ENCODE measurements at regions not wholly inside any gene's neighbourhood (a gene's known extent, or its start where the extent isn't known, plus 50 kb on each side); places are given as distances from the start of the nearest gene placed in this dataset.

- H3K4me3 ChIP-seq (ENCODE audit: low read depth, low read length): no peak overlapping the region
- no peak for DNase-seq (ENCODE audit: low read depth)
- TF ChIP-seq CTCF (IDR thresholded peaks at IDR 0.05; ENCODE audit: control insufficient read depth, extremely low read depth, insufficient read depth): no peak
Observed at GRCh38 chr5:120014535-120014934, 385.2 kb downstream of the FAM170A start.

GRCh38 chr5:120016717-120017382 is 387.5 kb downstream of the FAM170A start:
- DNase-seq (ENCODE audit: low read depth): no peak
- H3K4me3 ChIP-seq (ENCODE audit: low read depth, low read length): no peak overlapping the region

DNA sequence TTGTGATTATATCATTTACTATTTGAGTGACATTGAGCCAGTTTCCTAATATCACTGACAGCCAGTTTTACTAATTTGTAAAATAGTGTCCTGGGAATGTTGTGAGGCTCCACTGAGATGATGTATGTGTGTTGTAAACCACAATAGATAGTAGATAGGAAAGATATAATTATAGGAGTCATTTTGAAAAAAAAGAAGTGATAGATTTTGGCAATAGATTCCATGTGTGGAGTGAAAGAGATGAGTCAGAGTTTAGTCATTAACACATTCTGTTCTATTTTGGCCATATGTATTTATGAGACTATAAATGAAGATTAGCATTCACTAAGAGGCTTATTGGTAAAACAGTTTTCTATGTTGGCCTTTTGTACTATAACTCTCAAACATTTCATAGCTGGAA is 388.2 kb downstream of the FAM170A start:
- no peak overlapping the region for H3K4me3 ChIP-seq (ENCODE audit: low read depth, low read length)
- no peak for TF ChIP-seq CTCF (IDR thresholded peaks at IDR 0.05; ENCODE audit: control insufficient read depth, extremely low read depth, insufficient read depth)
- DNase-seq (ENCODE audit: low read depth): no peak

More at GRCh38 chr5:120016717-120017382, 387.5 kb downstream of the FAM170A start:
- TF ChIP-seq CTCF (IDR thresholded peaks at IDR 0.05; ENCODE audit: control insufficient read depth, extremely low read depth, insufficient read depth): no peak

GRCh38 chr5:120035181-120035580 is 405.8 kb downstream of the FAM170A start:
- H3K4me3 ChIP-seq (ENCODE audit: low read depth, low read length): no peak overlapping the region
- no peak for TF ChIP-seq CTCF (IDR thresholded peaks at IDR 0.05; ENCODE audit: control insufficient read depth, extremely low read depth, insufficient read depth)
- DNase-seq (ENCODE audit: low read depth): no peak

DNA sequence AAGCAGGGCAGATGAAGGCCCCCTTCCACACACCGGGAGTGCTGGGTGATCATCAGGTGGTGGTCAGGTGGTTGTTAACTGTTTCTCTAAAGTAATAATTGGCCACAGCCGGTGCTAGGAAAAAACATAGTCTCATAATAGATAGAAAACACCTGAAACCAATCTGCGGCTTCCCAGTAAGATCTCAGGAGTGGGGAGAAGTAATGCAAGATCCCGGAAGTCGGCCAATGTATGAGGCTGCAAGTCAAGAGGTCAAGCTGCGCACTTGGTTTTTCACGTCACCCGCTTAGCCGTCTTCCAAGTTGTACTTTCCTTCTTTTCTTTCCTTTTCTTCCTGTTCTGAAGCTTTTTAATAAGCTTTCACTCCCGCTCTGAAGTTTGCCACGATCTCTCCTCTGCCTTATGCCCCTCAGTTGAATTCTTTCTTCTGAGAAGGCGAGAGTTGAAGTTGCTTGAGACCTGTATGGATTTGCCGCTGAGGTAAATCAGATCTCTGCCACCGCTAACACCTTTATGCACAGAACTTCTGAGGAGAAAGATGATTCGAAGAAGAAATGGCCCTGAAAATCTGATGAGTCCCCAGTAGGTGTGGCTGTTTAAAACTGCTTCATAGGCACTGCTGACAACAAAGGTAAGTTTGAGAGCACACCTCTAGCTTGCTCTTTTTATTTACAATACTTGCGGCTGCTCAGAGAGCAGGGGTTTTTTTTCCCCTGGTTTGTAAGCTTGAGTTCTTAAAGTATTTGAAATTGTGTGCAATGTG is 406.6 kb downstream of the FAM170A start:
- TF ChIP-seq CTCF (IDR thresholded peaks at IDR 0.05; ENCODE audit: control insufficient read depth, extremely low read depth, insufficient read depth): no peak
- no peak overlapping the region for H3K4me3 ChIP-seq (ENCODE audit: low read depth, low read length)
- no peak for DNase-seq (ENCODE audit: low read depth)

DNA sequence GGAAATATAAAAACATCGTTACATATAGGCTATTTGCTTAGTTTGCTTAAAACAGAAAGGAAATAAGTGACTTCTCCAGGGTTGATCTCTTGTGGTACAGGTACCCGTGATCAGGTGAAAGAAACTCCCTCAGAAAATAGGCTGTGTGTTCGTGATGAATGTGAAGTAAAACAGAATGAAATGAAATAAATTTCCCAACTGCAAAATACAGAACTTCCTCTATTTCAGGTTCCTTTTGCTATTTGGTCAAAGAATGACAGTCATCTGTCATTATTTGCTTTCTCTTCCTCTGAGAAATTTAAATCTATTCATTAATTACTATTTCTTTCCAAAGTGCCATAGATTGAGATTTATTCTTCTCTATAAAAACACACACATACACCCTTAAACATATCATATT is 408.1 kb downstream of the FAM170A start:
- H3K4me3 ChIP-seq (ENCODE audit: low read depth, low read length): no peak overlapping the region
- no peak for DNase-seq (ENCODE audit: low read depth)
- TF ChIP-seq CTCF (IDR thresholded peaks at IDR 0.05; ENCODE audit: control insufficient read depth, extremely low read depth, insufficient read depth): no peak

Measured in LNCaP clone FGC (cell line).